SK-N-SH treated with all-trans-retinoic acid at 6 μM for 48 hours (cell line): ENCODE measurements at regions not wholly inside any gene's neighbourhood (a gene's known extent, or its start where the extent isn't known, plus 50 kb on each side); places are given as distances from the start of the nearest gene placed in this dataset.

Experiments used
- ARNTL ChIP-seq: fragments of 450-650 bp; formaldehyde crosslinking; IDR thresholded peaks from 2 replicates; pipeline ENCODE4 v1.5.0; 2020; ENCODE audit warnings: low read depth, mild to moderate bottlenecking, moderate library complexity, borderline replicate concordance
- BACH2 ChIP-seq: fragments of 250-450 bp; sonication (Bioruptor Pico); IDR thresholded peaks from 2 replicates; pipeline ENCODE4 v1.9.0; 2021; ENCODE audit warnings: mild to moderate bottlenecking, borderline replicate concordance
- CREB5 ChIP-seq: fragments of 250-450 bp; sonication (Bioruptor Pico); IDR thresholded peaks from 2 replicates; pipeline ENCODE4 v1.5.1; 2020; ENCODE audit warnings: low read depth, mild to moderate bottlenecking, moderate library complexity
- ESRRG ChIP-seq: fragments of 250-450 bp; sonication (Bioruptor Pico); IDR thresholded peaks from 2 replicates; pipeline ENCODE4 v1.6.1; 2021; ENCODE audit warnings: mild to moderate bottlenecking
- PATZ1 ChIP-seq: fragments of 250-450 bp; sonication (Bioruptor Pico); IDR thresholded peaks from 2 replicates; pipeline ENCODE4 v1.8.0; 2020; ENCODE audit warnings: mild to moderate bottlenecking, moderate library complexity, borderline replicate concordance
- RARB ChIP-seq: fragments of 250-450 bp; sonication (Bioruptor Pico); IDR thresholded peaks from 2 replicates; pipeline ENCODE4 v1.8.0; 2021; ENCODE audit warnings: mild to moderate bottlenecking, moderate library complexity
- TOX ChIP-seq: fragments of 250-450 bp; sonication (Bioruptor Pico); IDR thresholded peaks from 2 replicates; pipeline ENCODE4 v1.8.0; 2021; ENCODE audit warnings: mild to moderate bottlenecking, moderate library complexity, borderline replicate concordance
- TSHZ2 ChIP-seq: fragments of 250-450 bp; sonication (Bioruptor Pico); IDR thresholded peaks from 2 replicates; pipeline ENCODE4 v1.5.0; 2020; ENCODE audit warnings: mild to moderate bottlenecking, moderate library complexity
- ZFP3 ChIP-seq: fragments of 250-450 bp; sonication (Bioruptor Pico); IDR thresholded peaks from 2 replicates; pipeline ENCODE4 v1.5.0; 2020; ENCODE audit warnings: mild to moderate bottlenecking, moderate library complexity

GRCh38 chr14:101179691-101180211 is 276.2 kb upstream of the RTL1 start:
- TF ChIP-seq TOX (CRISPR knock-in tag) (no peak), TSHZ2 (no peak), ZFP3 (CRISPR knock-in tag) (no peak), CREB5 (CRISPR knock-in tag) (no peak), ESRRG (CRISPR knock-in tag) (no peak), BACH2 (no peak), RARB (CRISPR knock-in tag) (no peak), PATZ1 (CRISPR knock-in tag) (no peak), ARNTL (CRISPR knock-in tag) (no peak)
